ENCODE measurements at regions not wholly inside any gene's neighbourhood (a gene's known extent, or its start where the extent isn't known, plus 50 kb on each side); places are given as distances from the start of the nearest gene placed in this dataset.

DNA sequence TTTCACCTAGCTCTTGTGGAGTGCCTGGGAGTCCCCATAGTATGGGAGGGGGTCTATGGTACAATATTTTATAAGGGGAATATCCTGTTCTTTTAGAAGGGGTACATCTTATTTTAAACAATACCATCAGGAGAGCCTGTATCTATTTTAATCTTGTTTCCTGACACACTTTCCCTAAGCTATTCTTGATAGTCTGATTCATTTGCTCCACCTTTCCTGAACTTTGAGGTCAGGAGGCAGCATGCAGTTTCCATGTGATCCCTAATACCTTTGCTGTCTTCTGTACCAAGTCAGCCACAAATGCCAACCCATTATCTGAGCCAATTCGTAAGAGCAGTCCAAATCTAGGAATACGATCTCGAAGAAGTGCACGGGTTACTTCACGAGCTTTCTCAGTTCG is 86.2 kb downstream of the SLC25A15 start:
- H3K4me1 ChIP-seq (ENCODE audit: insufficient read depth, low read length), result no peaks in the 10 kb centered on the region
- H3K9me3 ChIP-seq (ENCODE audit: control insufficient read depth in 1 of 2, insufficient read depth in 1 of 2, low read length in 2 of 2), result peaks cover 52 to 64% of the 10 kb centered on the region in 2 experiments
- H3K36me3 ChIP-seq (ENCODE audit: insufficient read depth, low read length), result peaks cover 41% of the 10 kb centered on the region
- no peaks in the 10 kb centered on the region for H3K27me3 ChIP-seq (ENCODE audit: control insufficient read depth in 1 of 2, insufficient read depth in 2 of 2, low read length in 2 of 2)
- no peaks in the 10 kb centered on the region for H3K27me3 Mint-ChIP-seq
- H3K9me3 Mint-ChIP-seq, result peaks cover 12% of the 10 kb centered on the region
- no peak overlapping the region for H3K4me3 Mint-ChIP-seq
- ATAC-seq (ENCODE audit: poor library complexity), result no peak
- H3K27ac Mint-ChIP-seq, result no peak overlapping the region
- H3K27ac ChIP-seq (ENCODE audit: low read depth in 1 of 2, low read length in 2 of 2), result no peak overlapping the region
- TF ChIP-seq, protein P1, sequence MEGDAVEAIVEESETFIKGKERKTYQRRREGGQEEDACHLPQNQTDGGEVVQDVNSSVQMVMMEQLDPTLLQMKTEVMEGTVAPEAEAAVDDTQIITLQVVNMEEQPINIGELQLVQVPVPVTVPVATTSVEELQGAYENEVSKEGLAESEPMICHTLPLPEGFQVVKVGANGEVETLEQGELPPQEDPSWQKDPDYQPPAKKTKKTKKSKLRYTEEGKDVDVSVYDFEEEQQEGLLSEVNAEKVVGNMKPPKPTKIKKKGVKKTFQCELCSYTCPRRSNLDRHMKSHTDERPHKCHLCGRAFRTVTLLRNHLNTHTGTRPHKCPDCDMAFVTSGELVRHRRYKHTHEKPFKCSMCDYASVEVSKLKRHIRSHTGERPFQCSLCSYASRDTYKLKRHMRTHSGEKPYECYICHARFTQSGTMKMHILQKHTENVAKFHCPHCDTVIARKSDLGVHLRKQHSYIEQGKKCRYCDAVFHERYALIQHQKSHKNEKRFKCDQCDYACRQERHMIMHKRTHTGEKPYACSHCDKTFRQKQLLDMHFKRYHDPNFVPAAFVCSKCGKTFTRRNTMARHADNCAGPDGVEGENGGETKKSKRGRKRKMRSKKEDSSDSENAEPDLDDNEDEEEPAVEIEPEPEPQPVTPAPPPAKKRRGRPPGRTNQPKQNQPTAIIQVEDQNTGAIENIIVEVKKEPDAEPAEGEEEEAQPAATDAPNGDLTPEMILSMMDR (IDR thresholded peaks at IDR 0.05), result no peak
- H3K4me1 Mint-ChIP-seq (ENCODE audit: low read depth), result no peaks in the 10 kb centered on the region
- no peak for DNase-seq
- intact Hi-C loops (cut with DNase I, micrococcal nuclease), result no loop called here
- peaks cover 99% of the 10 kb centered on the region for H3K36me3 Mint-ChIP-seq (ENCODE audit: low read depth)
- H3K4me3 ChIP-seq (ENCODE audit: low read length), result no peak overlapping the region
- ChIA-PET POLR2A (no interaction called here), CTCF (no interaction called here)

DNA sequence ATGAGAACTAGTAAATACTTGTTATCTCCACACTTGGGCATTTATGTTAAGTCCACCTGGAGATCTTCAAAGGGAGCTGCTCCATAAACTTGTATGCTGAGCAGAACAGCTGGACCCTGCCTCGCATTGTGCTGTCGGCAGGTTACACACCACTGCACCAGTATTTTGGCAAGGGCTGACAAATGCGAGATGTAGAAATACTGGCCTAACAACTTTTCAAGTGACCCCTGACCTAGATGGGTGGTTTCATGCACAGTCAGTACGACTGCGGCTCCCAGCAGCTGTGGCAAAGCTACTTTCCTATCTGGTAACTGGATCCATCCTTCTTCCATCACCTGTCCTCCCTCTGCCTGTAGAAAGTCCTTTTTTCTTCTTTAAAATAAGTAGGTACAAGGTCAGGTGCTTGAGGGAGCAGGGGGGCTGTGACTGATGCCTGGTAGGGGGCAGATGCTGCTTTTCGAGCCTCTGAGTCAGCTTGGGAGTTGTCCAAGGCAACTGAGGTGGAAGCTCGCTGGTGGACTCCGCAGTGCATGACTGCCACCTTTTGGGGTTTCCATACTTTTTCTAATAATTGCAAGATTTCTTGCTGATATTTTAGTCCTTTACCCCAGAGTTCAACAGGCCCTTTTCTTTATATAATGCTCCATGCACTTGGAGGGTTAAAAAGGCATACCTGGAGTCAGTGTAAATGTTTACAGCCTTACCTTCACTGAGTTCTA is 86.8 kb downstream of the SLC25A15 start:
- Histone ChIP-seq H3K4me3 (ENCODE audit: low read length) (no peak overlapping the region), H3K9me3 (ENCODE audit: control insufficient read depth in 1 of 2, insufficient read depth in 1 of 2, low read length in 2 of 2) (peaks cover 55 to 65% of the 10 kb centered on the region in 2 experiments), H3K27me3 (ENCODE audit: control insufficient read depth in 1 of 2, insufficient read depth in 2 of 2, low read length in 2 of 2) (no peaks in the 10 kb centered on the region), H3K27ac (ENCODE audit: low read depth in 1 of 2, low read length in 2 of 2) (no peak overlapping the region), H3K36me3 (ENCODE audit: insufficient read depth, low read length) (peaks cover 41% of the 10 kb centered on the region), H3K4me1 (ENCODE audit: insufficient read depth, low read length) (no peaks in the 10 kb centered on the region)
- TF ChIP-seq, protein P1 (IDR thresholded peaks at IDR 0.05), result no peak
- Mint-ChIP-seq H3K4me1 (ENCODE audit: low read depth) (no peaks in the 10 kb centered on the region), H3K36me3 (ENCODE audit: low read depth) (peaks cover 100% of the 10 kb centered on the region), H3K9me3 (peaks cover 12% of the 10 kb centered on the region), H3K27me3 (no peaks in the 10 kb centered on the region), H3K4me3 (no peak overlapping the region), H3K27ac (no peak overlapping the region)
- intact Hi-C loops (cut with DNase I, micrococcal nuclease), result no loop called here
- no peak for ATAC-seq (ENCODE audit: poor library complexity)
- POLR2A ChIA-PET, result no interaction called here
- CTCF ChIA-PET, result no interaction called here
- DNase-seq, result no peak

DNA sequence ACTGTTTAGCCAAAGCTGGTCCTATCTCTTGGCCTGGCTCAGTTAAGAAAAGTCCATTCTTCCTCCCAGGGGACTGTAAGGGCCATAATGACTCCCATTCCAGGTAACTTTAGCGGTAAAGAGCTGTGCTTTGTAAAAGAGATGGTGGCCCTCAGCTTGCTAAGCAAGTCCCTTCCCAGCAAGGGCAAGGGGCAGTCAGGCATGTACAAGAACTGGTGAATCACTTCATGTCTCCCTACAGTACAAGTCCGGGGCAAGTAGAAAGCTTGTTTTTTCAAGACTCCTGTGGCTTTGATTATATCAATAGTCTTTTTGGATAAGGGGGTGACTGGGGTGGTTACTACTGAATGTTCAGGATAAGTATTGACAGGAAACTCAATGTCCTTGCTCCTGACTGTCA is 88.9 kb downstream of the SLC25A15 start:
- H3K4me1 ChIP-seq (ENCODE audit: insufficient read depth, low read length), result peaks cover 8% of the 10 kb centered on the region
- Mint-ChIP-seq H3K4me3 (no peak overlapping the region), H3K4me1 (ENCODE audit: low read depth) (peaks cover 19% of the 10 kb centered on the region), H3K36me3 (ENCODE audit: low read depth) (peaks cover 100% of the 10 kb centered on the region), H3K27ac (no peak overlapping the region), H3K9me3 (peaks cover 10% of the 10 kb centered on the region), H3K27me3 (no peaks in the 10 kb centered on the region)
- intact Hi-C loops (cut with DNase I, micrococcal nuclease), result no loop called here
- CTCF ChIA-PET, result interaction anchor here (0.5 kb wide), 1 partner anchor 160 kb away, joined by 3 read pairs; no protein-coding TSS in a partner anchor
- H3K36me3 ChIP-seq (ENCODE audit: insufficient read depth, low read length), result peaks cover 41% of the 10 kb centered on the region
- H3K27me3 ChIP-seq (ENCODE audit: control insufficient read depth in 1 of 2, insufficient read depth in 2 of 2, low read length in 2 of 2), result no peaks in the 10 kb centered on the region
- H3K27ac ChIP-seq (ENCODE audit: low read depth in 1 of 2, low read length in 2 of 2), result no peak overlapping the region
- DNase-seq (no peak), ATAC-seq (ENCODE audit: poor library complexity) (no peak)
- peaks cover 54 to 61% of the 10 kb centered on the region in 2 experiments for H3K9me3 ChIP-seq (ENCODE audit: control insufficient read depth in 1 of 2, insufficient read depth in 1 of 2, low read length in 2 of 2)
- POLR2A ChIA-PET, result interaction anchor here (0.6 kb wide), 1 partner anchor 251 kb away, joined by 3 read pairs; no protein-coding TSS in a partner anchor
- TF ChIP-seq, protein P1 (IDR thresholded peaks at IDR 0.05), result no peak
- no peak overlapping the region for H3K4me3 ChIP-seq (ENCODE audit: low read length)
